ENCODE measurements at regions not wholly inside any gene's neighbourhood (a gene's known extent, or its start where the extent isn't known, plus 50 kb on each side); places are given as distances from the start of the nearest gene placed in this dataset.

DNA sequence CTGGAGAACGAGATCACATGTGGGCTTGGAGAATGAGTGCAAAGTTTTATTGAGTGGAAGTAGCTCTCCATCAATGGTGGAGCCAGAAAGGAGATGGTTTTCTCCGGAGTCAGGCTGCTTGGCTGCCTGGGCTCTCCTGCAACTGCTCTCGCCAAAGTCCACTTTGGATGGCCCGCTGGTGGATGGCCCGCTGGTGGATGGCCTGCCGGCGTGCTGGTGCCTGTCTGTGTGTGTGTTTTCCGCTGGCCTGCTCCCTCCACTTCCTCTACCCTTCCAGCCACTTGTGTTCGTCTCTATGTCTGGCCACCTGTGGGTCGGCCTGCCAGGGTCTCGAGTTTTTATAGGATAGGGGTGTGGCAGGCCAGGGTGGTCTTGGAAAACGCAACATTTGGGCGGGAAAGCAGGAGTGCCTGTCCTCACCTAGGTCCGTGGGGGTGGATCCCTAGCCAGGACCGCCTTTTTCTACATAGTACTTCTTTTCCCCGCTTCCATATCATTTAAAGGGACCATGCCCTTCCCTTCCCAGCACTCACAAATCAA lies 1292.1 kb upstream of the PIK3C3 start:
- DNase-seq (ENCODE audit: low spot score), result no peak

GRCh38 chr18:40653682-40654081 lies 1301.4 kb upstream of the PIK3C3 start:
- DNase-seq (ENCODE audit: low spot score), result no peak

- DNase-seq (ENCODE audit: low spot score), result no peak
Measured at GRCh38 chr18:40652321-40652720, 1302.7 kb upstream of the PIK3C3 start.

- no peak for DNase-seq (ENCODE audit: low spot score)
Measured at GRCh38 chr18:40651163-40651562, 1303.9 kb upstream of the PIK3C3 start.

- no peak for DNase-seq (ENCODE audit: low spot score)
Measured at GRCh38 chr18:40642692-40643229, 1312.3 kb upstream of the PIK3C3 start.

DNA sequence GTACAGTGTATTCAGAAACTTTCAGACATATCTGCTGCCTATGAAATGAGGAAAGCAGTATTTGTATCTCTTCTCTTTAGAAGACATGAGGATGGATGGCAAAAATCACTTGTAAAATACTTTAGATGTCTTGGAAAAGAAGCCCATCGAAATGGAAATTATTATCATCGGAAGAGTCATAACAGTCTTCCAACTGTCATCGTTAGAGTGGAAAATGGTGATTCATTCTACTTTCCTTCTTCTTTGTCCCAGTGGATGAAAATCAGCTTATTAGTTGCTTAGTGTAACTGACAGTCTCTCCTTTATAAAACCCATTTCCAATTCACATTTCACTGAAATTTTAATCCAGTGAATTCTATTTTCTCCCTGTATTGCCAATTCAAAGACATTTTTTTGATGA lies 1323.7 kb upstream of the PIK3C3 start:
- no peak for DNase-seq (ENCODE audit: low spot score)

- DNase-seq (ENCODE audit: low spot score), result no peak
Measured at GRCh38 chr18:40630496-40630895, 1324.5 kb upstream of the PIK3C3 start.

DNA sequence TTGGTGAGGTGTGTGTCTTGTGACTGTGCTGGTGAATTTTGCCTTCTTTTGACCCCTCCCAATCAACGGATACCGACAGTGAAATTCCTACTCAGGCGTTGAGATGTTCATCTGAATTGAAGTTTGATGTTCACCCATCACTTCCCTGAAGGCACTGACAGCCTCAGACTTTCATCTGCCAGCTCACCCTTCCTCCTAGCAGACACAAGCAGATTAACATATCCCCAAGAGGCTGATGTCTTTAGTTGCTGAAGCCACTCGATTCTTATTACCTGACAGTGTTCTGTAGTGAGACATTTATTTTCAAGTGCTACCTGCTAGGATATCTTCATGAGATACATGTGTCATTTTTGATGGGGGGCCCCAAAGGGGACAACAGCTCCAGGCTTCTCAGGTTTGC lies 1330.1 kb upstream of the PIK3C3 start:
- no peak for DNase-seq (ENCODE audit: low spot score)

- DNase-seq (ENCODE audit: low spot score), result no peak
Measured at GRCh38 chr18:40613721-40614120, 1341.3 kb upstream of the PIK3C3 start.

- DNase-seq (ENCODE audit: low spot score), result no peak
Measured at GRCh38 chr18:40612356-40612755, 1342.7 kb upstream of the PIK3C3 start.

DNA sequence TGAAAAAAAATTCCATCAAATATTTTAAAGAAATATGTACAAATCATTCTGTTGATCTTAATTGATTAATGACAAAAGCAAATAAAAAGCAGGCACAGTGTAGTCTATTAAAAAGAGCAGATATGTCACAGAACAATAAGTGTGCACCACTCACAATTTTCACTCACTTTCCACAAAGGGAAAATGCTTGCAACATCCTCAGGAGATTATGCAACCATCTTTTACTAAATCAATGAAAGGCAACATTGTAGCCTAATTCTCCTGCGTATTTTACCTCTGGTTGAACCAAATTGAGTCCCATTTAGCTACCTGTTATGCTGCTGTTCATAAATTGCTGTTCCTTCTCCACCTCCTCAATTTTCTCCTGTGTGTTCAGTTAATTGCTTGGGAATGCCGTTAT lies 1346.8 kb upstream of the PIK3C3 start:
- DNase-seq (ENCODE audit: low spot score), result no peak

- DNase-seq (ENCODE audit: low spot score), result no peak
Measured at GRCh38 chr18:40607542-40608148, 1347.4 kb upstream of the PIK3C3 start.

- no peak for DNase-seq (ENCODE audit: low spot score)
Measured at GRCh38 chr18:40606996-40607395, 1348.0 kb upstream of the PIK3C3 start.

GRCh38 chr18:40583671-40584070 lies 1371.4 kb upstream of the PIK3C3 start:
- DNase-seq (ENCODE audit: low spot score), result no peak

DNA sequence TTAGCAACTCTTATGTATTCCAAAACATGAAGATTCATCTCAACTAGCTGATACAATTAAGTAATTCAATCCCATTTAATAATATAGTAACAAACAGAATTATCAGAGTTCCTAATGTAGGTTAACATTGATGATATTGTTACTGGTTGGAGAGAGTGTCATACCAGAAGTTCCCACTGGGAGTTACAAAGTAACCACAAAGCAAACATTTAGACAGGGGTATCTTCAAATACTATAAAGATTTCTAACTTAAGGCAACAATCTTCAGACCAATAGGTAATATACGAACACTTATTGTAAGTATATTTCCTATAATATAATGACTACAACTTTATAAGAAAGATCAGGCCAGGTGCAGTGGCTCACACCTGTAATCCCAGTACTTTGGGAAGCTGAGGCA lies 1372.9 kb upstream of the PIK3C3 start:
- DNase-seq (ENCODE audit: low spot score), result no peak

DNA sequence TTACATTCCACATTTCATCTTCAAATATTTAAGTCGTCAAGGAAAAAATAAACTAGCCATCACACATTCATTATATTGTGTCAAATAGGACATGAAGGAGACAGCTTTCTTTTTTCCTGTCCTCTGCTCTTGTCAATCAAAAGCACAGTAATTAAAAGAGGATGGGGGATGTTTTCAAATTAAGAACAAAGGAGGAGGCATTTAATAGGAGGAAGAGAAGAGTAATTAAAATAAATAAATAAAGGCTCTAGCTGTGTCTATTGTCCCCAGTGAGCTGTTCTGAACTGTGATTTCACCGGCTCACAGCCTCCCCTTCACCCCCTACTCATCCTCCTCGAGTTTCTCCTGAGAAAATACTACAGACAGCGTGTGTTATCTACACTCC lies 1377.1 kb upstream of the PIK3C3 start:
- DNase-seq (ENCODE audit: low spot score), result no peak

DNA sequence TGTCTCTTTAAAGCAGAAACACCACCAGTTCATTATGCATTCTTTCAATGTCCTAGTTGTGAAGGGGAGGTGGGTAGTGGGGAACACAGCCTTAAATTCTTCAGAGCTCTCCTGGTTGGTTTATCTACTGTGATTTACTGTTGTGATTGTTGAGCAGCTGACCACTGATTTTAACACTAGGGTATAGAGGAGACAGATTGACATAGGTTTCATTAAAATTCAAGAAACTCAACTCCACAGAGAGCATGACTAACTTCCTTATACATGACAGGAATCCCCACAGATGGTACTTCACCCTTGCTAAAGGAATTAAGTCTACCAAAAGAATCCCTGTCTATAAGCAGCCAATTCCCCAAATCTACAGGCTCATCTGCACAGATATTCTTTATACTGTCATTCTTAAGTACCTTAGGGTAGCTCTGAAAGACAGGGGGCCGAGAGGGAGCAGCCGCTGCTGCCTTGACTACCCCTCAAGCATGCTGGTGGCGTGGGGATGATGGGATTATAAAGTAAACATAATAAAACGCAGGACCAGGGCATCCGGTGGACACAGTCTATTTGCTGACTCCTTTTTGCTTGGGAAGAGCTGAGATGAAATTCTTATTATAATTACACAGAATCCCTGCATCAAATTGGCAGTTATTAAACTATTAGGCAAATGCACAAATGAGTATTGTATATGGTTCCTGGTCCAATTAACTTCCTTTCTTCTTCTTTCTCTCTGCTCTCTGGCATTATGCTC lies 1377.6 kb upstream of the PIK3C3 start:
- no peak for DNase-seq (ENCODE audit: low spot score)

GRCh38 chr18:40576507-40577115 lies 1378.4 kb upstream of the PIK3C3 start:
- no peak for DNase-seq (ENCODE audit: low spot score)

GRCh38 chr18:40570615-40571014 lies 1384.4 kb upstream of the PIK3C3 start:
- no peak for DNase-seq (ENCODE audit: low spot score)

DNA sequence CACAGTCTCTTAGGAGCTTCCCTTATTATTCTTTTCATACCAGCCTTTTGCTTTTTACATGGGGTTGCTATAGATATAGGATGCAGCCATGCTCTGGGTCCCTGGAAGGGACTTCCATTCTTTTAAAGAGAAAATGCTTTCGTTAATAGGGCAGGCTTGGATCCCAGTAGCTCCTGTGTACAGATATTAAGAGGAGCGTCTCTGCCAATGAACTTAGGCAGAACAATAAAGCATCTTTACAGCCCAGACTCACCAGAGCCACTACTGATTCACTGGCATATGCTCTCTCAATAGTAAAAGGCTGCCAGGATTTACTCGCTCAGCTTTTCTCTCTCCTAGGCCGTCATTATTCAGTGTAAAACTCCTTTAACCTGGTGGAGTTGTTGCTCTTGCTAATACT lies 1385.4 kb upstream of the PIK3C3 start:
- no peak for DNase-seq (ENCODE audit: low spot score)

DNA sequence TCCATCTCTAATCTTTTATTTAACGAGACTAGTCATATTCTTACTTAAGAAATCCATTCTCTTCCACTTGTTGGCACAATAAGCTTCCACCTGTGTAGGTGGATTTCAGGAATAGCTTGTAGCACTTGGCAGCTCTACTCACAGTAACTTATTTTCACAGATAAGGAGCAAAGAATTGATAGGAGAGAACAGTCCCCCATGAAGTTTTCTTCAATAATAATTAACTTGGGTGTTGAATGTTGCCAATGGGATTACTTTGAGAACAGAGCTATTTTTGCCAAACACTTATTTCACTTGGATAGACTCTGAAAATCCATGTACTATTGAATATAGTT lies 1388.6 kb upstream of the PIK3C3 start:
- no peak for DNase-seq (ENCODE audit: low spot score)

GRCh38 chr18:40565805-40566509 lies 1389.1 kb upstream of the PIK3C3 start:
- DNase-seq (ENCODE audit: low spot score), result no peak
